SU-DHL-6 (cell line): ENCODE measurements at regions not wholly inside any gene's neighbourhood (a gene's known extent, or its start where the extent isn't known, plus 50 kb on each side); places are given as distances from the start of the nearest gene placed in this dataset.

Experiments used
- H2AFZ ChIP-seq: fragments of 200-600 bp; sonication (generic); 2 replicates; pipeline ENCODE4 v1.6.1; 2014; ENCODE audit warnings: low read depth, mild to moderate bottlenecking, moderate library complexity, mixed read lengths, antibody characterized with exemption, low read length; ENCODE audit not compliant: severe bottlenecking
- H3F3A ChIP-seq: fragments of 200-600 bp; shearing (Covaris generic); 2 replicates; pipeline ENCODE4 v1.6.0; 2016; ENCODE audit warnings: antibody characterized with exemption, mild to moderate bottlenecking; ENCODE audit not compliant: insufficient read depth
- H3K27ac ChIP-seq: fragments of 200-600 bp; sonication (generic); 2 replicates; pipeline ENCODE4 v1.5.1; 2016; ENCODE audit warnings: low read depth, mild to moderate bottlenecking, low read length, moderate library complexity, mixed read lengths
- H3K27me3 ChIP-seq: fragments of 200-600 bp; sonication (generic), shearing (Covaris generic); 2 replicates; pipeline ENCODE4 v1.6.0; 2014; ENCODE audit warnings: mild to moderate bottlenecking, low read length
- H3K36me3 ChIP-seq: fragments of 200-600 bp; sonication (generic); 2 replicates; pipeline ENCODE4 v1.6.1; 2014; ENCODE audit warnings: mild to moderate bottlenecking, low read length, mixed read lengths
- H3K4me2 ChIP-seq: fragments of 300-600, 200-600 bp; shearing (Covaris generic), sonication (generic); 2 replicates; pipeline ENCODE4 v1.6.0; 2014; ENCODE audit warnings: low read length, low read depth, mild to moderate bottlenecking; ENCODE audit not compliant: poor library complexity, severe bottlenecking
- H3K4me3 ChIP-seq: fragments of 200-600 bp; sonication (generic); 2 replicates; pipeline ENCODE4 v1.5.1; 2014; ENCODE audit warnings: antibody characterized with exemption, low read length, mild to moderate bottlenecking, mixed read lengths; ENCODE audit not compliant: insufficient read depth, poor library complexity, severe bottlenecking
- H3K79me2 ChIP-seq: fragments of 200-600 bp; sonication (generic); 2 replicates; pipeline ENCODE4 v1.6.1; 2014; ENCODE audit warnings: mild to moderate bottlenecking, low read length, moderate library complexity; ENCODE audit not compliant: insufficient read depth
- H3K9ac ChIP-seq: fragments of 200-600 bp; sonication (generic); 2 replicates; pipeline ENCODE4 v1.7.0; 2014; ENCODE audit warnings: mild to moderate bottlenecking, low read length
- H3K9me2 ChIP-seq: fragments of 200-600 bp; sonication (generic); replicated peaks from 2 replicates; pipeline ENCODE4 v1.6.1; 2014; ENCODE audit warnings: low read length; ENCODE audit not compliant: insufficient read depth
- H3K9me3 ChIP-seq: fragments of 200-600 bp; sonication (generic); 2 replicates; pipeline ENCODE4 v1.6.1; 2014; ENCODE audit warnings: low read length, mixed read lengths; ENCODE audit not compliant: insufficient read depth
- H4K20me1 ChIP-seq: fragments of 200-600 bp; sonication (generic); 2 replicates; pipeline ENCODE4 v1.6.1; 2014; ENCODE audit warnings: low read depth, mild to moderate bottlenecking, antibody characterized with exemption, low read length, moderate library complexity, mixed read lengths
- EZH2phosphoT487 ChIP-seq: fragments of 200-600 bp; sonication (generic), shearing (Covaris generic); conservative IDR thresholded peaks from 2 replicates; pipeline ENCODE4 v1.6.1; 2018; ENCODE audit warnings: mild to moderate bottlenecking, antibody characterized with exemption, low read length, moderate library complexity, mixed read lengths
- TF ChIP-seq, protein P1 (sequence below): fragments of 200-600 bp; sonication (generic); IDR thresholded peaks from one replicate; pipeline ENCODE4 v1.5.1; 2017; ENCODE audit warnings: antibody characterized with exemption, mild to moderate bottlenecking, low read length, moderate library complexity; ENCODE audit not compliant: insufficient read depth, poor library complexity, severe bottlenecking

- TF ChIP-seq, protein P1, sequence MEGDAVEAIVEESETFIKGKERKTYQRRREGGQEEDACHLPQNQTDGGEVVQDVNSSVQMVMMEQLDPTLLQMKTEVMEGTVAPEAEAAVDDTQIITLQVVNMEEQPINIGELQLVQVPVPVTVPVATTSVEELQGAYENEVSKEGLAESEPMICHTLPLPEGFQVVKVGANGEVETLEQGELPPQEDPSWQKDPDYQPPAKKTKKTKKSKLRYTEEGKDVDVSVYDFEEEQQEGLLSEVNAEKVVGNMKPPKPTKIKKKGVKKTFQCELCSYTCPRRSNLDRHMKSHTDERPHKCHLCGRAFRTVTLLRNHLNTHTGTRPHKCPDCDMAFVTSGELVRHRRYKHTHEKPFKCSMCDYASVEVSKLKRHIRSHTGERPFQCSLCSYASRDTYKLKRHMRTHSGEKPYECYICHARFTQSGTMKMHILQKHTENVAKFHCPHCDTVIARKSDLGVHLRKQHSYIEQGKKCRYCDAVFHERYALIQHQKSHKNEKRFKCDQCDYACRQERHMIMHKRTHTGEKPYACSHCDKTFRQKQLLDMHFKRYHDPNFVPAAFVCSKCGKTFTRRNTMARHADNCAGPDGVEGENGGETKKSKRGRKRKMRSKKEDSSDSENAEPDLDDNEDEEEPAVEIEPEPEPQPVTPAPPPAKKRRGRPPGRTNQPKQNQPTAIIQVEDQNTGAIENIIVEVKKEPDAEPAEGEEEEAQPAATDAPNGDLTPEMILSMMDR, result no peak
- TF ChIP-seq EZH2phosphoT487, result no peak
- Histone ChIP-seq H3K27me3 (no peaks in the 10 kb centered on the region), H4K20me1 (no peaks in the 10 kb centered on the region)
These were observed 82.9 kb upstream of the APBB1IP start for GRCh38 chr10:26355241-26355640.

GRCh38 chr10:26357203-26357602, 80.9 kb upstream of the APBB1IP start:
- H3K4me2 ChIP-seq, result no peak overlapping the region
- no peak overlapping the region for H2AFZ ChIP-seq
- H3K79me2 ChIP-seq, result no peaks in the 10 kb centered on the region
- H3F3A ChIP-seq, result no peaks in the 10 kb centered on the region
- H3K27me3 ChIP-seq, result no peaks in the 10 kb centered on the region
- no peak overlapping the region for H3K27ac ChIP-seq
- H3K9ac ChIP-seq, result no peak overlapping the region
- no peaks in the 10 kb centered on the region for H3K36me3 ChIP-seq
- TF ChIP-seq, protein P1, result no peak
- no peak for TF ChIP-seq EZH2phosphoT487
- no peak overlapping the region for H3K4me3 ChIP-seq
- H3K9me3 ChIP-seq, result no peaks in the 10 kb centered on the region
- no peaks in the 10 kb centered on the region for H4K20me1 ChIP-seq
- no peaks in the 10 kb centered on the region for H3K9me2 ChIP-seq

More at GRCh38 chr10:26355241-26355640, 82.9 kb upstream of the APBB1IP start:
- Histone ChIP-seq H3F3A (no peaks in the 10 kb centered on the region), H3K4me3 (no peak overlapping the region), H3K27ac (no peak overlapping the region), H3K9me3 (no peaks in the 10 kb centered on the region), H3K4me2 (no peak overlapping the region), H3K9ac (no peak overlapping the region), H3K79me2 (no peaks in the 10 kb centered on the region), H2AFZ (no peak overlapping the region), H3K9me2 (no peaks in the 10 kb centered on the region), H3K36me3 (no peaks in the 10 kb centered on the region)

- no peaks in the 10 kb centered on the region for H3K79me2 ChIP-seq
- H3K4me3 ChIP-seq, result no peak overlapping the region
- TF ChIP-seq, protein P1, result no peak
- TF ChIP-seq EZH2phosphoT487, result no peak
- no peak overlapping the region for H3K4me2 ChIP-seq
- H3F3A ChIP-seq, result no peaks in the 10 kb centered on the region
- H3K9me3 ChIP-seq, result no peaks in the 10 kb centered on the region
- H3K9ac ChIP-seq, result no peak overlapping the region
- no peak overlapping the region for H2AFZ ChIP-seq
- H3K9me2 ChIP-seq, result no peaks in the 10 kb centered on the region
- no peak overlapping the region for H3K27ac ChIP-seq
- H3K27me3 ChIP-seq, result no peaks in the 10 kb centered on the region
- H3K36me3 ChIP-seq, result no peaks in the 10 kb centered on the region
- no peaks in the 10 kb centered on the region for H4K20me1 ChIP-seq
These were observed 80.1 kb upstream of the APBB1IP start for GRCh38 chr10:26358071-26358470.

GRCh38 chr10:26359670-26360069, 78.5 kb upstream of the APBB1IP start:
- Histone ChIP-seq H3K27me3 (no peaks in the 10 kb centered on the region), H3K4me2 (no peak overlapping the region), H3K9me3 (no peaks in the 10 kb centered on the region), H2AFZ (no peak overlapping the region), H3K79me2 (no peaks in the 10 kb centered on the region), H3K27ac (no peak overlapping the region), H3K4me3 (no peak overlapping the region), H3K9me2 (no peaks in the 10 kb centered on the region), H3K36me3 (no peaks in the 10 kb centered on the region), H3F3A (no peaks in the 10 kb centered on the region), H4K20me1 (no peaks in the 10 kb centered on the region), H3K9ac (no peak overlapping the region)
- TF ChIP-seq, protein P1, result no peak
- TF ChIP-seq EZH2phosphoT487, result no peak
